Left cardiac atrium (tissue), 4 donors: ENCODE measurements at regions not wholly inside any gene's neighbourhood (a gene's known extent, or its start where the extent isn't known, plus 50 kb on each side); places are given as distances from the start of the nearest gene placed in this dataset.

Experiments used
- ATAC-seq, 2 donors: fragments of 200-7000 bp; cut with Tn5 transposase; one replicate each; pipeline ENCODE4 v1.9.1; 2020; ENCODE audit warnings: mild to moderate bottlenecking in 2 of 2, moderate library complexity in 2 of 2
- DNase-seq: peaks from one replicate; pipeline ENCODE4 v3.0.0-alpha.2; 2020
- intact Hi-C, 2 donors: fragments of 100-400 bp; cut with DNase I; formaldehyde crosslinking; loops; one replicate each; pipeline versions ENCODE4 v1.14.1 to v1.15.1; 2022 to 2023
- donor health status: DM: no; HTN: yes; CAD: no.
- donor health status: DM: no; HTN: yes; CAD: no; lungs with severe emphysema.
- donor health status: DM: yes; HTN: yes; CAD: no.
- donor health status: Dilated cardiomyopathy.

- ATAC-seq: no peak
- intact Hi-C loops: no loop called here
Measured at GRCh38 chr3:118541796-118542195, 492.9 kb downstream of the IGSF11 start.

GRCh38 chr3:118543832-118544231 lies 490.8 kb downstream of the IGSF11 start:
- ATAC-seq (no peak), DNase-seq (no peak)
- intact Hi-C loops: no loop called here

More at GRCh38 chr3:118541796-118542195, 492.9 kb downstream of the IGSF11 start:
- no peak for DNase-seq

- DNase-seq (no peak), ATAC-seq (no peak)
- intact Hi-C loops: no loop called here
Measured at GRCh38 chr3:118544458-118544857, 490.2 kb downstream of the IGSF11 start.

GRCh38 chr3:118548434-118548833 lies 486.2 kb downstream of the IGSF11 start:
- intact Hi-C loops: no loop called here
- ATAC-seq (no peak), DNase-seq (no peak)

- intact Hi-C loops: no loop called here
- DNase-seq (no peak), ATAC-seq (no peak)
Measured at GRCh38 chr3:118550122-118550521, 484.5 kb downstream of the IGSF11 start.

GRCh38 chr3:118550556-118550955 lies 484.1 kb downstream of the IGSF11 start:
- DNase-seq: no peak
- intact Hi-C loops: no loop called here
- no peak for ATAC-seq

- intact Hi-C loops: no loop called here
- DNase-seq (no peak), ATAC-seq (no peak)
Measured at GRCh38 chr3:118554148-118554838, 480.4 kb downstream of the IGSF11 start.

- ATAC-seq (no peak), DNase-seq (no peak)
- intact Hi-C loops: no loop called here
Measured at GRCh38 chr3:118556983-118557382, 477.7 kb downstream of the IGSF11 start.

- intact Hi-C loops: no loop called here
- no peak for ATAC-seq
Measured at GRCh38 chr3:118557513-118557912, 477.1 kb downstream of the IGSF11 start.

GRCh38 chr3:118559286-118559685 lies 475.4 kb downstream of the IGSF11 start:
- ATAC-seq: no peak
- intact Hi-C loops: no loop called here

More at GRCh38 chr3:118557513-118557912, 477.1 kb downstream of the IGSF11 start:
- DNase-seq: no peak

GRCh38 chr3:118564800-118565199 lies 469.8 kb downstream of the IGSF11 start:
- intact Hi-C loops: no loop called here
- ATAC-seq (no peak), DNase-seq (no peak)

More at GRCh38 chr3:118559286-118559685, 475.4 kb downstream of the IGSF11 start:
- DNase-seq: no peak

GRCh38 chr3:118573912-118574311 lies 460.7 kb downstream of the IGSF11 start:
- no peak for DNase-seq
- intact Hi-C loops: no loop called here
- ATAC-seq: no peak

- intact Hi-C loops: no loop called here
- no peak for DNase-seq
- ATAC-seq: peak; percentile 41 to 65
Measured at GRCh38 chr3:118577055-118577777, 457.4 kb downstream of the IGSF11 start.

GRCh38 chr3:118578559-118578958 lies 456.1 kb downstream of the IGSF11 start:
- DNase-seq (no peak), ATAC-seq (no peak)
- intact Hi-C loops: no loop called here

- ATAC-seq: no peak
- DNase-seq: no peak
- intact Hi-C loops: no loop called here
Measured at GRCh38 chr3:118587037-118587741, 447.5 kb downstream of the IGSF11 start.

- intact Hi-C loops: no loop called here
- ATAC-seq (no peak), DNase-seq (no peak)
Measured at GRCh38 chr3:118587847-118588246, 446.8 kb downstream of the IGSF11 start.

- DNase-seq (no peak), ATAC-seq (no peak)
- intact Hi-C loops: no loop called here
Measured at GRCh38 chr3:118593277-118593670, 441.4 kb downstream of the IGSF11 start.

- intact Hi-C loops: no loop called here
- no peak for ATAC-seq
- DNase-seq: no peak
Measured at GRCh38 chr3:118597184-118597583, 437.5 kb downstream of the IGSF11 start.

- DNase-seq (no peak), ATAC-seq (no peak)
- intact Hi-C loops: no loop called here
Measured at GRCh38 chr3:118607915-118608820, 426.5 kb downstream of the IGSF11 start.
